Ovary (tissue), 7 donors: ENCODE measurements at regions not wholly inside any gene's neighbourhood (a gene's known extent, or its start where the extent isn't known, plus 50 kb on each side); places are given as distances from the start of the nearest gene placed in this dataset.

Experiments
- DNase-seq, 5 donors: peaks; one replicate each; pipeline ENCODE4 v3.0.0-alpha.2; 2019 to 2020
- H3K27ac ChIP-seq, 2 donors: fragments of 200-600 bp; one replicate each; pipeline versions ENCODE4 v1.5.1 to v1.8.0; 2019 to 2022
- H3K27me3 ChIP-seq: fragments of 200-600 bp; one replicate; pipeline ENCODE4 v1.8.0; 2022
- H3K36me3 ChIP-seq: fragments of 200-600 bp; sonication (generic); one replicate; pipeline ENCODE4 v1.5.1; 2019
- H3K4me1 ChIP-seq: one replicate; pipeline ENCODE4 v1.8.1; 2013; ENCODE audit warnings: mild to moderate bottlenecking, moderate library complexity; ENCODE audit not compliant: insufficient read depth
- H3K4me3 ChIP-seq: fragments of 200-600 bp; sonication (generic); one replicate; pipeline ENCODE4 v1.5.1; 2017
- H3K9me3 ChIP-seq, 2 donors: fragments of 200-600 bp in 1 of 2; sonication (generic) in 1 of 2; one replicate each; pipeline versions ENCODE4 v1.5.1 to v1.8.1; 2013 to 2019; ENCODE audit warnings: mild to moderate bottlenecking in 1 of 2, moderate library complexity in 1 of 2
- CTCF ChIP-seq, 3 donors: fragments of 450-650 bp in 2 of 3; fragments of 200-600 bp in 1 of 3; IDR thresholded peaks; one replicate each; pipeline versions ENCODE4 v1.5.1 to v1.8.0; 2016 to 2022; ENCODE audit warnings: antibody characterized with exemption in 3 of 3, mild to moderate bottlenecking in 1 of 3
- EP300 ChIP-seq: sonication (generic); formaldehyde crosslinking; IDR thresholded peaks from one replicate; pipeline ENCODE4 v1.6.1; 2017; ENCODE audit warnings: antibody characterized with exemption
- POLR2A ChIP-seq: fragments of 450-650 bp; IDR thresholded peaks from one replicate; pipeline ENCODE4 v1.6.1; 2017; ENCODE audit warnings: antibody characterized with exemption, mild to moderate bottlenecking, moderate library complexity
- WGBS, 3 donors: extraction: QIAGEN DNeasy Blood & Tissue Kit in 1 of 3; methylation state at CpG; one replicate each; pipeline versions ENCODE4 v1.1.5 to v1.1.7; 2013 to 2017; 5-methylcytosine and 5-hydroxymethylcytosine counted together
- intact Hi-C, 4 donors: fragments of 100-400 bp; cut with DNase I; formaldehyde crosslinking; loops; one replicate each; pipeline versions ENCODE4 v1.11.0 to v1.15.1; 2022 to 2023
- donor health status: DM: no; HTN: no; CAD: no; lungs with moderate emphysema.
- donor health status: DM: no; HTN: no; CAD: no.
- donor health status: Bipolar disorder and iron deficiency.
- donor health status: DM: no; HTN: no; CAD: no.
- donor health status: DM: yes; HTN: yes; CAD: no.

DNA sequence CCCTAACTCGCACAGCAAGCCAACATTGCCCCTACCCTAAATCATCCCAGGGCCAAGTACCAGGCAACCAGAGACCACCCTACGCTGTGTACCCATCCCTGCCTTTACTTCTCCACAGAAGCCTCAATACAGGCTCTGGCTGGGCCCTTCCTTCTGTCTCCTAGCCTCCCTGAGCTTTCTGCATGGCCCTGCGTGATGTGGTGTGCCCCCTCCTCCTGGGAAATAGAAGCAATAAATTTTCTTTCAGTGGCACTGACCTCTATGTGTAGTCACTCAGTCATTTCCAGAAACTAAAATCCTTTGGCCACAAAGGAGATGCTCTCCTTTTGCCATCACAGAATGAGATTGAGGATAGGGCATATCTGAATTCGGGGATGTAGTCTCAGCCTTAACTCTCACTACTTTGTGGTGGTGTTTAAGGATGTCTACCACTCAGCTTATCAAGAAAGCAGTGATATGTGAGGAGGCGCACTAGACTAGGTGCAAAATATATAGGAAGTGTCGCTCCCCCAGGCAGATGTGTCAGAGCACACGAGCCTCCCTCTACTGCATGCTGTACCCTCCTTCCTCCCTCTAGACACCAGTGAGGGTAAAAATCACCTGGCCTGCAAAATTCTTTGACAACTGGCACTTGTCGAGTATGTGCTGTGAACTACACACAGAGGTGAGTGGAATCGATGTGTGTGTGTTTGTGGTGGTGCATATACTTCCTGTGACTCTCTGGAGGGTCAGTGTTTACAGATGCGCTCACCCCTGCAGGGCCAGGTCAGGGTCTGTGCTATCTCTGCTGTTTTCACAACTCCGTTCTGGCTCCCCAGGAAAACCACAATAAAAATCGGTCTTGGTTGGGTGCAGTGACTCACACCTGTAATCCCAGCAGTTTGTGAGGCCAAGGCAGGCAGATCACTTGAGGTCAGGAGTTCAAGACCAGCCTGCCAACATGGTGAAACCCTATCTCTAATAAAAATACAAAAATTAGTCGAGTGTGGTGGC, 825.9 kb upstream of the IGFBP3 start:
- Histone ChIP-seq H3K27me3 (no peaks in the 10 kb centered on the region), H3K4me1 (no peaks in the 10 kb centered on the region), H3K4me3 (no peak overlapping the region), H3K27ac (no peak overlapping the region), H3K9me3 (no peaks in the 10 kb centered on the region), H3K36me3 (no peaks in the 10 kb centered on the region)
- DNase-seq, result no peak
- 70 to 76% (median 75%) methylated on average over 13 of the region's 13 CpGs for WGBS, 3 donors
- TF ChIP-seq EP300 (no peak), POLR2A (no peak), CTCF (IDR thresholded peaks at IDR 0.05) (no peak)
- intact Hi-C loops, result no loop called here

GRCh38 chr7:46745707-46746090, 824.6 kb upstream of the IGFBP3 start:
- Histone ChIP-seq H3K9me3 (no peaks in the 10 kb centered on the region), H3K4me3 (no peak overlapping the region), H3K36me3 (no peaks in the 10 kb centered on the region), H3K27ac (no peak overlapping the region), H3K4me1 (peaks cover 1% of the 10 kb centered on the region), H3K27me3 (no peaks in the 10 kb centered on the region)
- intact Hi-C loops, result no loop called here
- no peak for TF ChIP-seq CTCF (IDR thresholded peaks at IDR 0.05)
- no peak for TF ChIP-seq POLR2A
- no peak for TF ChIP-seq EP300
- WGBS, 3 donors, result 60 to 62% (median 60%) methylated on average over 3 of the region's 3 CpGs
- DNase-seq, result no peak

- intact Hi-C loops, result no loop called here
- DNase-seq, result no peak
- no peaks in the 10 kb centered on the region for H3K9me3 ChIP-seq
- WGBS, 3 donors, result 60 to 65% (median 62%) methylated on average over 6 of the region's 6 CpGs
- TF ChIP-seq POLR2A (no peak), EP300 (no peak), CTCF (IDR thresholded peaks at IDR 0.05) (no peak)
- H3K27me3 ChIP-seq, result no peaks in the 10 kb centered on the region
- H3K4me3 ChIP-seq, result no peak overlapping the region
- peaks cover 1% of the 10 kb centered on the region for H3K4me1 ChIP-seq
- no peaks in the 10 kb centered on the region for H3K36me3 ChIP-seq
- H3K27ac ChIP-seq, result no peak overlapping the region
These were observed 824.1 kb upstream of the IGFBP3 start for GRCh38 chr7:46744957-46745706.

DNA sequence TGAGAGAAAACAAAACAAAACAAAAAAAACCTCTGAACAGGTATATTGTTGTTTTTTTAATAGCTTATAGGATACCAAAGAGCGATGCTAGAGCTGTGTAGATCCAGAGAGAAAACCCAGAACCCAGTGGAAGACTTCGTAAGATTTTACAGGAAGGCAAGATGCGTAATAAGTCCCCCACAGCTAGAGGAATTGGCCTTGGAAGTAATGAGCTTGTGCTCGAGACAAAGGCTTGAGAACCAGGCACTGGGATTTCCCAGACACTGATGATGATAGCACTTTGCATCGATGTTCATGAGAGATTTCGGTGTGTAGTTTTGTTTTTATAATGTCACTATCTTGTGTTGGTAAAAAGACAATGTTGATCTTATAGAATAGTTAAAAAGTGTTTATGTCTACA, 821.5 kb upstream of the IGFBP3 start:
- WGBS, 3 donors, result 25 to 48% (median 26%) methylated on average over 6 of the region's 6 CpGs
- no peak for DNase-seq
- H3K4me3 ChIP-seq, result no peak overlapping the region
- no peaks in the 10 kb centered on the region for H3K27me3 ChIP-seq
- no peaks in the 10 kb centered on the region for H3K36me3 ChIP-seq
- peaks cover 6% of the 10 kb centered on the region for H3K4me1 ChIP-seq
- TF ChIP-seq CTCF (IDR thresholded peaks at IDR 0.05) (no peak), POLR2A (no peak), EP300 (no peak)
- intact Hi-C loops, result no loop called here
- no peak overlapping the region for H3K27ac ChIP-seq
- no peaks in the 10 kb centered on the region for H3K9me3 ChIP-seq
